ENCODE measurements at regions not wholly inside any gene's neighbourhood (a gene's known extent, or its start where the extent isn't known, plus 50 kb on each side); places are given as distances from the start of the nearest gene placed in this dataset.

- Histone ChIP-seq H2AK5ac (ENCODE audit: low read depth, low read length) (no peak overlapping the region), H3K36me3 (ENCODE audit: control insufficient read depth, insufficient read depth, low read length) (no peaks in the 10 kb centered on the region), H3K56ac (ENCODE audit: extremely low read depth, insufficient read depth, low read length) (no peak overlapping the region), H3K27me3 (ENCODE audit: control insufficient read depth, insufficient read depth, low read length) (peaks cover 18% of the 10 kb centered on the region), H2BK5ac (ENCODE audit: low read depth, low read length, poor library complexity, severe bottlenecking) (no peak overlapping the region), H4K20me1 (ENCODE audit: insufficient read depth, low read length) (no peaks in the 10 kb centered on the region), H3K4me1 (ENCODE audit: control insufficient read depth, insufficient read depth, low read length) (no peaks in the 10 kb centered on the region), H3K14ac (replicated peaks; ENCODE audit: low read depth, low read length) (no peak overlapping the region), H3K4me2 (ENCODE audit: low read depth, low read length) (no peak overlapping the region), H2AFZ (replicated peaks; ENCODE audit: low read length, poor library complexity) (no peak overlapping the region), H4K5ac (ENCODE audit: low read depth, low read length) (no peak overlapping the region), H3K79me1 (ENCODE audit: low read depth in 1 of 2, low read length in 2 of 2) (no peaks in the 10 kb centered on the region), H3K23ac (ENCODE audit: low read depth, low read length) (no peak overlapping the region), H3K9me3 (ENCODE audit: control insufficient read depth, insufficient read depth, low read length) (no peaks in the 10 kb centered on the region), H3K4ac (ENCODE audit: low read depth, low read length) (no peak overlapping the region), H3K4me3 (ENCODE audit: insufficient read depth, low read depth, low read length) (no peak overlapping the region), H4K8ac (ENCODE audit: low read depth in 2 of 2, low read length in 2 of 2) (no peak overlapping the region), H2AK9ac (replicated peaks; ENCODE audit: low read depth, low read length, poor library complexity) (no peak overlapping the region), H3K18ac (ENCODE audit: low read depth, low read length) (no peak overlapping the region), H2BK20ac (ENCODE audit: low read depth, low read length) (no peak overlapping the region), H3K9me1 (ENCODE audit: insufficient read depth, low read length) (no peaks in the 10 kb centered on the region), H4K91ac (ENCODE audit: insufficient read depth, low read depth, low read length) (no peak overlapping the region), H2BK120ac (ENCODE audit: low read depth, low read length) (no peak overlapping the region), H3K9ac (ENCODE audit: low read depth, low read length) (no peak overlapping the region), H3K27ac (ENCODE audit: insufficient read depth, low read length) (no peak overlapping the region), H2BK15ac (ENCODE audit: low read depth, low read length) (no peak overlapping the region)
- intact Hi-C loops (cut with micrococcal nuclease), result no loop called here
- no peak for TF ChIP-seq MAFK (IDR thresholded peaks at IDR 0.05; ENCODE audit: low read depth, low read length)
- no peak for TF ChIP-seq MXI1 (IDR thresholded peaks at IDR 0.05; ENCODE audit: borderline replicate concordance, low read depth, low read length)
- no peak for TF ChIP-seq ELK1 (IDR thresholded peaks at IDR 0.05; ENCODE audit: borderline replicate concordance, low read depth, low read length)
- no peak for TF ChIP-seq BHLHE40 (IDR thresholded peaks at IDR 0.05; ENCODE audit: low read depth, low read length)
- TF ChIP-seq RAD21 (IDR thresholded peaks at IDR 0.05; ENCODE audit: low read length), result no peak
- TF ChIP-seq RFX5 (IDR thresholded peaks at IDR 0.05; ENCODE audit: low read depth, low read length), result no peak
- TF ChIP-seq USF2 (IDR thresholded peaks at IDR 0.05; ENCODE audit: low read depth, low read length), result no peak
- TF ChIP-seq NFE2L2 (IDR thresholded peaks at IDR 0.05; ENCODE audit: low read depth, low read length), result no peak
- TF ChIP-seq CEBPB (IDR thresholded peaks at IDR 0.05; ENCODE audit: low read depth, low read length), result no peak
- no peak for TF ChIP-seq RCOR1 (IDR thresholded peaks at IDR 0.05; ENCODE audit: insufficient replicate concordance, low read length)
- TF ChIP-seq SMC3 (IDR thresholded peaks at IDR 0.05; ENCODE audit: low read depth, low read length), result no peak
- TF ChIP-seq MAZ (IDR thresholded peaks at IDR 0.05; ENCODE audit: borderline replicate concordance, low read depth, low read length), result no peak
- no peak for TF ChIP-seq POLR2A (IDR thresholded peaks at IDR 0.05; ENCODE audit: low read depth, low read length)
- TF ChIP-seq FOS (IDR thresholded peaks at IDR 0.05; ENCODE audit: low read depth, low read length), result no peak
- TF ChIP-seq CTCF (conservative IDR thresholded peaks at IDR 0.05; ENCODE audit: low read depth, low read length), result no peak
- TF ChIP-seq CHD1 (IDR thresholded peaks at IDR 0.05; ENCODE audit: low read depth, low read length), result no peak
- in situ Hi-C loops (cut with MboI; ENCODE audit: low sequenced_read_pairs), result no loop called here
- DNase-seq, result no peak
- 79% methylated on average over 5 of the region's 12 CpGs; no CpG with 5 or more reads in 1 of the 2 experiments for WGBS, 2 experiments (ENCODE audit: extremely low coverage in 2 of 2, insufficient read length in 1 of 2)
- POLR2A ChIA-PET (ENCODE audit: unreplicated experiment), result no interaction called here
- dilution Hi-C loops (cut with HindIII; ENCODE audit: low sequenced_read_pairs, unreplicated experiment), result no loop called here
- CTCF ChIA-PET, result no interaction called here
- BruUV-seq (replicated peaks), result no TSS peak
- ATAC-seq (ENCODE audit: low read depth), result no peak
Observed at GRCh38 chr11:119876841-119877240, 147.8 kb upstream of the NECTIN1 start.

Measured in IMR-90 (cell line).